WTC11 (cell line): ENCODE measurements at regions not wholly inside any gene's neighbourhood (a gene's known extent, or its start where the extent isn't known, plus 50 kb on each side); places are given as distances from the start of the nearest gene placed in this dataset.

ENCODE experiments used
- ATAC-seq: fragments of 200-7000 bp; cut with Tn5 transposase; 2 replicates; pipeline ENCODE4 v1.10.0; 2021; ENCODE audit warnings: mild to moderate bottlenecking, moderate library complexity
- CTCF ChIA-PET: fragments of 300-600 bp; sonication (Branson Sonifier 250); formaldehyde crosslinking; loops from one replicate; lab custom pipeline; 2021; ENCODE audit warnings: antibody characterized with exemption; lab: Charles Lee
- POLR2A ChIA-PET: fragments of 350-600 bp; sonication (Branson Sonifier 250); formaldehyde crosslinking; loops from one replicate; lab custom pipeline; 2021; ENCODE audit warnings: antibody characterized with exemption; lab: Charles Lee
- DNase-seq: peaks from one replicate; pipeline ENCODE4 v3.0.0; 2021; ENCODE audit warnings: low spot score
- H3K27ac Mint-ChIP-seq: 2 replicates; pipeline ENCODE4 v1.8.0; 2021; ENCODE audit warnings: mixed read lengths
- H3K27me3 Mint-ChIP-seq: 2 replicates; pipeline ENCODE4 v1.8.0; 2021; ENCODE audit warnings: low read depth, mild to moderate bottlenecking, moderate library complexity, mixed read lengths
- H3K36me3 Mint-ChIP-seq: 2 replicates; pipeline ENCODE4 v1.8.0; 2021; ENCODE audit warnings: mixed read lengths
- H3K4me1 Mint-ChIP-seq: 2 replicates; pipeline ENCODE4 v1.8.0; 2022; ENCODE audit warnings: mixed read lengths
- H3K4me3 Mint-ChIP-seq: 2 replicates; pipeline ENCODE4 v1.8.0; 2021; ENCODE audit warnings: mild to moderate bottlenecking, moderate library complexity, mixed read lengths
- H3K9me3 Mint-ChIP-seq: 2 replicates; pipeline ENCODE4 v1.8.0; 2021; ENCODE audit warnings: mixed read lengths
- CDX4 ChIP-seq: fragments of 250-450 bp; sonication (Bioruptor Pico); IDR thresholded peaks from 2 replicates; pipeline ENCODE4 v1.9.0; 2021; ENCODE audit warnings: moderate library complexity, mild to moderate bottlenecking, inconsistent platforms, borderline replicate concordance
- CTCF ChIP-seq: fragments of 200-600 bp; IDR thresholded peaks from 2 replicates; pipeline ENCODE4 v1.8.0; 2022; ENCODE audit warnings: antibody characterized with exemption
- E2F5 ChIP-seq: sonication (generic); formaldehyde crosslinking; IDR thresholded peaks from 2 replicates; pipeline ENCODE4 v1.8.1; 2022; ENCODE audit warnings: mild to moderate bottlenecking, moderate library complexity, missing genetic modification reagents
- EMX1 ChIP-seq: fragments of 250-450 bp; sonication (Bioruptor Pico); IDR thresholded peaks from 2 replicates; pipeline ENCODE4 v1.8.0; 2021; ENCODE audit warnings: mild to moderate bottlenecking
- GABPB1 ChIP-seq: sonication (generic); formaldehyde crosslinking; IDR thresholded peaks from 2 replicates; pipeline ENCODE4 v1.8.1; 2023; ENCODE audit warnings: mild to moderate bottlenecking, missing genetic modification reagents
- MXD4 ChIP-seq: fragments of 250-450 bp; sonication (Bioruptor Pico); IDR thresholded peaks from 2 replicates; pipeline ENCODE4 v1.8.0; 2021; ENCODE audit warnings: mild to moderate bottlenecking, moderate library complexity, borderline replicate concordance
- NR3C1 ChIP-seq: sonication (generic); formaldehyde crosslinking; conservative IDR thresholded peaks from 2 replicates; pipeline ENCODE4 v1.8.1; 2023; ENCODE audit warnings: low read depth, mild to moderate bottlenecking, missing genetic modification reagents
- OVOL2 ChIP-seq: fragments of 250-450 bp; sonication (Bioruptor Pico); IDR thresholded peaks from 2 replicates; pipeline ENCODE4 v1.9.0; 2021; ENCODE audit warnings: mild to moderate bottlenecking, borderline replicate concordance
- RORB ChIP-seq: fragments of 250-450 bp; sonication (Bioruptor Pico); IDR thresholded peaks from 2 replicates; pipeline ENCODE4 v1.9.0; 2021; ENCODE audit warnings: mild to moderate bottlenecking
- TP53 ChIP-seq: sonication (generic); formaldehyde crosslinking; IDR thresholded peaks from 2 replicates; pipeline ENCODE4 v1.8.1; 2023; ENCODE audit warnings: mild to moderate bottlenecking, missing genetic modification reagents
- ZBTB43 ChIP-seq: sonication (generic); formaldehyde crosslinking; IDR thresholded peaks from 2 replicates; pipeline ENCODE4 v1.8.1; 2023; ENCODE audit warnings: mild to moderate bottlenecking, missing genetic modification reagents
- ZNF281 ChIP-seq: sonication (generic); formaldehyde crosslinking; IDR thresholded peaks from 2 replicates; pipeline ENCODE4 v1.8.0; 2023; ENCODE audit warnings: mild to moderate bottlenecking, missing genetic modification reagents
- ZNF425 ChIP-seq: fragments of 250-450 bp; sonication (Bioruptor Pico); conservative IDR thresholded peaks from 2 replicates; pipeline ENCODE4 v1.9.0; 2021; ENCODE audit warnings: mild to moderate bottlenecking
- ZSCAN18 ChIP-seq: fragments of 250-450 bp; sonication (Bioruptor Pico); IDR thresholded peaks from 2 replicates; pipeline ENCODE4 v2.1.2; 2022; ENCODE audit warnings: mild to moderate bottlenecking, moderate library complexity

- TF ChIP-seq ZBTB43 (no peak), MXD4 (CRISPR knock-in tag) (no peak), OVOL2 (no peak), NR3C1 (CRISPR knock-in tag) (no peak), RORB (CRISPR knock-in tag) (no peak)
Observed at GRCh38 chr2:52884761-52885352, 882.7 kb upstream of the CHAC2 start (continued).

GRCh38 chr2:52882974-52883373 lies 884.6 kb upstream of the CHAC2 start:
- POLR2A ChIA-PET = no interaction called here
- Mint-ChIP-seq H3K27ac (no peak overlapping the region), H3K4me1 (peaks cover 4% of the 10 kb centered on the region), H3K9me3 (no peaks in the 10 kb centered on the region), H3K4me3 (no peak overlapping the region), H3K36me3 (no peaks in the 10 kb centered on the region), H3K27me3 (no peaks in the 10 kb centered on the region)
- CTCF ChIA-PET = no interaction called here
- no peak for DNase-seq
- TF ChIP-seq ZSCAN18 (CRISPR knock-in tag) (no peak), CTCF (no peak), TP53 (CRISPR knock-in tag) (no peak), E2F5 (CRISPR knock-in tag) (no peak), ZNF281 (no peak), GABPB1 (CRISPR knock-in tag) (no peak), EMX1 (CRISPR knock-in tag) (no peak), ZNF425 (CRISPR knock-in tag) (no peak)
- ATAC-seq = no peak

GRCh38 chr2:52881606-52882005 lies 886.0 kb upstream of the CHAC2 start:
- Mint-ChIP-seq H3K9me3 (no peaks in the 10 kb centered on the region), H3K4me3 (no peak overlapping the region), H3K36me3 (no peaks in the 10 kb centered on the region), H3K27ac (no peak overlapping the region), H3K4me1 (peaks cover 4% of the 10 kb centered on the region)
- CTCF ChIA-PET = no interaction called here
- POLR2A ChIA-PET = no interaction called here
- TF ChIP-seq CDX4 (CRISPR knock-in tag) = no peak
- TF ChIP-seq, all 79 proteins: peak for 0
- H3K27me3 Mint-ChIP-seq = no peaks in the 10 kb centered on the region
- ATAC-seq (no peak), DNase-seq (no peak)
